Fibroblast of lung (primary cell): ENCODE measurements at regions not wholly inside any gene's neighbourhood (a gene's known extent, or its start where the extent isn't known, plus 50 kb on each side); places are given as distances from the start of the nearest gene placed in this dataset.

Experiments
- DNase-seq, 2 donors: peaks; one replicate each; pipeline versions ENCODE4 v3.0.0 to v3.0.0-alpha.2; 2010; ENCODE audit warnings: low read depth in 2 of 2
- H2AFZ ChIP-seq: 2 replicates; pipeline ENCODE4 v1.5.1; 2012; ENCODE audit warnings: low read length, control low read depth, inconsistent platforms
- H3K27ac ChIP-seq: 2 replicates; pipeline ENCODE4 v1.5.1; 2011; ENCODE audit warnings: low read length, control low read depth; ENCODE audit not compliant: insufficient read depth
- H3K27me3 ChIP-seq: 2 replicates; pipeline ENCODE4 v1.5.1; 2011; ENCODE audit warnings: mild to moderate bottlenecking, low read length; ENCODE audit not compliant: control insufficient read depth, insufficient read depth
- H3K36me3 ChIP-seq: 2 replicates; pipeline ENCODE4 v1.5.1; 2011; ENCODE audit warnings: low read length; ENCODE audit not compliant: control insufficient read depth, insufficient read depth
- H3K4me1 ChIP-seq: 2 replicates; pipeline ENCODE4 v1.5.1; 2011; ENCODE audit warnings: low read length; ENCODE audit not compliant: control insufficient read depth, insufficient read depth; ENCODE audit errors: extremely low read depth
- H3K4me2 ChIP-seq: 2 replicates; pipeline ENCODE4 v1.5.1; 2011; ENCODE audit warnings: low read length, control low read depth; ENCODE audit not compliant: insufficient read depth; ENCODE audit errors: extremely low read depth
- H3K4me3 ChIP-seq, 4 experiments: fragments of 200-600 bp in 1 of 4; sonication (generic) in 1 of 4; replicated peaks in 1 of 4; 2 replicates each; pipeline ENCODE4 v1.5.1; 2011 to 2016; ENCODE audit warnings: low read length in 4 of 4, low read depth in 3 of 4, mild to moderate bottlenecking in 3 of 4, control low read depth in 2 of 4, inconsistent platforms in 1 of 4, mixed read lengths in 1 of 4; ENCODE audit not compliant: insufficient read depth in 1 of 4; ENCODE audit errors: control extremely low read depth in 1 of 4
- H3K79me2 ChIP-seq: 2 replicates; pipeline ENCODE4 v1.5.1; 2012; ENCODE audit warnings: mild to moderate bottlenecking, low read length, inconsistent platforms; ENCODE audit not compliant: control insufficient read depth, insufficient read depth
- H3K9ac ChIP-seq: 2 replicates; pipeline ENCODE4 v1.5.1; 2011; ENCODE audit warnings: mild to moderate bottlenecking, low read length, control low read depth; ENCODE audit not compliant: insufficient read depth
- H3K9me3 ChIP-seq: 2 replicates; pipeline ENCODE4 v1.5.1; 2012; ENCODE audit warnings: low read depth, low read length; ENCODE audit not compliant: control insufficient read depth, insufficient read depth
- H4K20me1 ChIP-seq: 2 replicates; pipeline ENCODE4 v1.5.1; 2011; ENCODE audit warnings: low read length; ENCODE audit not compliant: control insufficient read depth, insufficient read depth; ENCODE audit errors: extremely low read depth
- CTCF ChIP-seq, 2 donors: IDR thresholded peaks in 1 of 2; conservative IDR thresholded peaks in 1 of 2; 1 replicate in 1 of 2; 2 replicates in 1 of 2; pipeline ENCODE4 v1.5.1; 2011 to 2012; ENCODE audit warnings: low read length in 2 of 2, control low read depth in 1 of 2, inconsistent platforms in 1 of 2, low read depth in 1 of 2, mild to moderate bottlenecking in 1 of 2
- EZH2 ChIP-seq: IDR thresholded peaks from 2 replicates; pipeline ENCODE4 v1.5.1; 2012; ENCODE audit warnings: low read length, control low read depth, mild to moderate bottlenecking; ENCODE audit errors: missing control alignments

- Histone ChIP-seq H3K4me3 (no peak overlapping the region), H4K20me1 (no peaks in the 10 kb centered on the region), H2AFZ (no peak overlapping the region), H3K4me1 (no peaks in the 10 kb centered on the region), H3K79me2 (no peaks in the 10 kb centered on the region), H3K9ac (no peak overlapping the region), H3K27ac (no peak overlapping the region), H3K27me3 (no peaks in the 10 kb centered on the region), H3K9me3 (no peaks in the 10 kb centered on the region), H3K36me3 (no peaks in the 10 kb centered on the region), H3K4me2 (no peak overlapping the region)
- TF ChIP-seq EZH2: no peak
- no peak for TF ChIP-seq CTCF (conservative IDR thresholded peaks at IDR 0.05 in 1 of 2, IDR thresholded peaks at IDR 0.05 in 1 of 2; ENCODE audit: low read depth in 1 of 2, low read length in 2 of 2)
- DNase-seq: no peak
Measured at GRCh38 chr17:70859829-70860228, 690.5 kb downstream of the KCNJ2 start.

- no peak for DNase-seq
- H4K20me1 ChIP-seq: no peaks in the 10 kb centered on the region
- no peaks in the 10 kb centered on the region for H3K9me3 ChIP-seq
- no peak overlapping the region for H2AFZ ChIP-seq
- no peaks in the 10 kb centered on the region for H3K4me1 ChIP-seq
- no peak overlapping the region for H3K4me3 ChIP-seq
- no peak overlapping the region for H3K27ac ChIP-seq
- no peak overlapping the region for H3K9ac ChIP-seq
- TF ChIP-seq CTCF (conservative IDR thresholded peaks at IDR 0.05 in 1 of 2, IDR thresholded peaks at IDR 0.05 in 1 of 2; ENCODE audit: low read depth in 1 of 2, low read length in 2 of 2) (no peak), EZH2 (no peak)
- H3K27me3 ChIP-seq: no peaks in the 10 kb centered on the region
- H3K4me2 ChIP-seq: no peak overlapping the region
- H3K36me3 ChIP-seq: no peaks in the 10 kb centered on the region
- no peaks in the 10 kb centered on the region for H3K79me2 ChIP-seq
Measured at GRCh38 chr17:70862295-70862694, 693.0 kb downstream of the KCNJ2 start.

- TF ChIP-seq EZH2 (no peak), CTCF (conservative IDR thresholded peaks at IDR 0.05 in 1 of 2, IDR thresholded peaks at IDR 0.05 in 1 of 2; ENCODE audit: low read depth in 1 of 2, low read length in 2 of 2) (no peak)
- no peak overlapping the region for H3K4me3 ChIP-seq
- no peaks in the 10 kb centered on the region for H3K4me1 ChIP-seq
- no peak overlapping the region for H3K9ac ChIP-seq
- H3K79me2 ChIP-seq: no peaks in the 10 kb centered on the region
- H3K27ac ChIP-seq: no peak overlapping the region
- H3K36me3 ChIP-seq: no peaks in the 10 kb centered on the region
- no peaks in the 10 kb centered on the region for H3K27me3 ChIP-seq
- H2AFZ ChIP-seq: no peak overlapping the region
- peak; percentile 68 to 82 for DNase-seq
- H4K20me1 ChIP-seq: no peaks in the 10 kb centered on the region
- H3K4me2 ChIP-seq: no peak overlapping the region
- no peaks in the 10 kb centered on the region for H3K9me3 ChIP-seq
Measured at GRCh38 chr17:70863436-70864248, 694.3 kb downstream of the KCNJ2 start.
